ENCODE measurements at regions not wholly inside any gene's neighbourhood (a gene's known extent, or its start where the extent isn't known, plus 50 kb on each side); places are given as distances from the start of the nearest gene placed in this dataset.

GRCh38 chr10:43728425-43728824, 79.7 kb upstream of the ZNF32 start:
- TF ChIP-seq CTCF (IDR thresholded peaks at IDR 0.05) (no peak), POLR2A (IDR thresholded peaks at IDR 0.05) (no peak)
